Trophoblast cell (in vitro differentiated cells and primary cell): ENCODE measurements at regions not wholly inside any gene's neighbourhood (a gene's known extent, or its start where the extent isn't known, plus 50 kb on each side); places are given as distances from the start of the nearest gene placed in this dataset.

Experiments
- DNase-seq, 2 donors: peaks; one replicate each; pipeline ENCODE4 v3.0.0-alpha.2; 2016
- H2AFZ ChIP-seq: 2 replicates; pipeline ENCODE4 v1.6.1; 2013; ENCODE audit warnings: low read length, moderate library complexity, mild to moderate bottlenecking; ENCODE audit not compliant: insufficient read depth, poor library complexity
- H2AK5ac ChIP-seq: 2 replicates; pipeline ENCODE4 v1.6.1; 2013; ENCODE audit warnings: mild to moderate bottlenecking, low read length
- H2BK120ac ChIP-seq: 2 replicates; pipeline ENCODE4 v1.6.1; 2013; ENCODE audit warnings: low read length, mild to moderate bottlenecking, moderate library complexity; ENCODE audit not compliant: insufficient read depth, poor library complexity
- H2BK12ac ChIP-seq: 2 replicates; pipeline ENCODE4 v1.6.1; 2013; ENCODE audit warnings: mild to moderate bottlenecking, low read length, moderate library complexity
- H2BK5ac ChIP-seq: 2 replicates; pipeline ENCODE4 v1.6.1; 2013; ENCODE audit warnings: low read length, low read depth, moderate library complexity, mild to moderate bottlenecking; ENCODE audit not compliant: poor library complexity
- H3K14ac ChIP-seq: 2 replicates; pipeline ENCODE4 v1.6.1; 2013; ENCODE audit warnings: mild to moderate bottlenecking, low read length
- H3K18ac ChIP-seq: 2 replicates; pipeline ENCODE4 v1.6.1; 2013; ENCODE audit warnings: mild to moderate bottlenecking, low read length
- H3K23ac ChIP-seq: 2 replicates; pipeline ENCODE4 v1.6.1; 2013; ENCODE audit warnings: low read length
- H3K27ac ChIP-seq: 2 replicates; pipeline ENCODE4 v1.5.1; 2013; ENCODE audit warnings: low read depth, mild to moderate bottlenecking, inconsistent platforms, low read length, moderate library complexity
- H3K27me3 ChIP-seq: 2 replicates; pipeline ENCODE4 v1.6.1; 2013; ENCODE audit warnings: inconsistent platforms, mild to moderate bottlenecking, low read length, moderate library complexity; ENCODE audit not compliant: insufficient read depth
- H3K36me3 ChIP-seq, 2 experiments: 1 replicate in 1 of 2; 2 replicates in 1 of 2; pipeline ENCODE4 v1.6.1; 2013; ENCODE audit warnings: low read length in 2 of 2, mild to moderate bottlenecking in 2 of 2, moderate library complexity in 1 of 2; ENCODE audit not compliant: insufficient read depth in 2 of 2, control insufficient read depth in 1 of 2
- H3K4ac ChIP-seq: 2 replicates; pipeline ENCODE4 v1.6.1; 2013; ENCODE audit warnings: low read depth, mild to moderate bottlenecking, low read length, moderate library complexity
- H3K4me1 ChIP-seq, 2 experiments: 1 replicate in 1 of 2; 2 replicates in 1 of 2; pipeline ENCODE4 v1.6.1; 2013; ENCODE audit warnings: low read length in 2 of 2, mild to moderate bottlenecking in 2 of 2, moderate library complexity in 1 of 2; ENCODE audit not compliant: insufficient read depth in 2 of 2, control insufficient read depth in 1 of 2
- H3K4me2 ChIP-seq: 2 replicates; pipeline ENCODE4 v1.6.1; 2013; ENCODE audit warnings: inconsistent platforms, mild to moderate bottlenecking, low read length, moderate library complexity
- H3K4me3 ChIP-seq: 2 replicates; pipeline ENCODE4 v1.5.1; 2013; ENCODE audit warnings: mild to moderate bottlenecking, low read depth, low read length, inconsistent platforms
- H3K79me1 ChIP-seq: one replicate; pipeline ENCODE4 v1.6.1; 2013; ENCODE audit warnings: low read length
- H3K79me2 ChIP-seq: 2 replicates; pipeline ENCODE4 v1.6.1; 2013; ENCODE audit warnings: low read length, mild to moderate bottlenecking; ENCODE audit not compliant: control insufficient read depth, insufficient read depth, poor library complexity
- H3K9ac ChIP-seq: 2 replicates; pipeline ENCODE4 v1.6.1; 2013; ENCODE audit warnings: mild to moderate bottlenecking, low read length
- H3K9me3 ChIP-seq: 2 replicates; pipeline ENCODE4 v1.6.1; 2013; ENCODE audit warnings: low read depth, mild to moderate bottlenecking, control low read depth, inconsistent platforms, low read length; ENCODE audit not compliant: insufficient read depth
- H4K12ac ChIP-seq: 2 replicates; pipeline ENCODE4 v1.6.1; 2013; ENCODE audit warnings: low read depth, mild to moderate bottlenecking, low read length, moderate library complexity
- H4K8ac ChIP-seq: 2 replicates; pipeline ENCODE4 v1.6.1; 2013; ENCODE audit warnings: low read depth, mild to moderate bottlenecking, low read length, moderate library complexity
- H4K91ac ChIP-seq: one replicate; pipeline ENCODE4 v1.6.1; 2013; ENCODE audit warnings: low read depth, mild to moderate bottlenecking, low read length, moderate library complexity
- WGBS: extraction: QIAGEN DNeasy Blood & Tissue Kit; methylation state at CpG from one replicate; pipeline ENCODE4 v1.1.7; 2013; ENCODE audit warnings: missing lambda C conversion rate; ENCODE audit not compliant: insufficient read length, insufficient coverage; ENCODE audit errors: extremely low coverage; 5-methylcytosine and 5-hydroxymethylcytosine counted together

- H3K4me1 ChIP-seq: no peaks in the 10 kb centered on the region
- no peak overlapping the region for H2BK120ac ChIP-seq
- H3K79me1 ChIP-seq: no peaks in the 10 kb centered on the region
- no peak overlapping the region for H3K23ac ChIP-seq
- no peaks in the 10 kb centered on the region for H3K36me3 ChIP-seq
- H3K79me2 ChIP-seq: no peaks in the 10 kb centered on the region
- H2AFZ ChIP-seq: no peak overlapping the region
- H3K4me2 ChIP-seq: no peak overlapping the region
- no peak overlapping the region for H3K4ac ChIP-seq
- DNase-seq: no peak
- no peak overlapping the region for H2AK5ac ChIP-seq
- H3K9ac ChIP-seq: no peak overlapping the region
- H2BK5ac ChIP-seq: no peak overlapping the region
- peaks cover 3% of the 10 kb centered on the region for H3K9me3 ChIP-seq
- H3K27me3 ChIP-seq: no peaks in the 10 kb centered on the region
- no peak overlapping the region for H4K8ac ChIP-seq
- H2BK12ac ChIP-seq: no peak overlapping the region
- no peak overlapping the region for H3K14ac ChIP-seq
- H3K27ac ChIP-seq: no peak overlapping the region
- no peak overlapping the region for H4K91ac ChIP-seq
- no peak overlapping the region for H3K18ac ChIP-seq
- no peak overlapping the region for H3K4me3 ChIP-seq
- no peak overlapping the region for H4K12ac ChIP-seq
- no CpG with 5 or more reads among the region's 2 CpGs for WGBS
These were observed 58.2 kb downstream of the MYEOV start for GRCh38 chr11:69352166-69352565.

- Histone ChIP-seq H4K91ac (no peak overlapping the region), H3K36me3 (no peaks in the 10 kb centered on the region), H2AK5ac (no peak overlapping the region), H4K8ac (no peak overlapping the region), H2BK12ac (no peak overlapping the region), H3K4ac (no peak overlapping the region), H3K27ac (no peak overlapping the region), H3K9me3 (peaks cover 3% of the 10 kb centered on the region), H3K4me3 (no peak overlapping the region), H3K4me1 (no peaks in the 10 kb centered on the region), H3K18ac (no peak overlapping the region), H3K27me3 (no peaks in the 10 kb centered on the region), H3K14ac (no peak overlapping the region), H2BK120ac (no peak overlapping the region), H3K23ac (no peak overlapping the region), H3K9ac (no peak overlapping the region), H2BK5ac (no peak overlapping the region), H2AFZ (no peak overlapping the region), H3K4me2 (no peak overlapping the region), H3K79me1 (no peaks in the 10 kb centered on the region), H4K12ac (no peak overlapping the region), H3K79me2 (no peaks in the 10 kb centered on the region)
- no CpG with 5 or more reads among the region's 2 CpGs for WGBS
- peak; percentile 54 to 62 for DNase-seq
These were observed 58.9 kb downstream of the MYEOV start for GRCh38 chr11:69352715-69353319.

GRCh38 chr11:69353696-69354544, 60.0 kb downstream of the MYEOV start:
- Histone ChIP-seq H2BK120ac (no peak overlapping the region), H4K12ac (no peak overlapping the region), H3K4me2 (no peak overlapping the region), H4K91ac (no peak overlapping the region), H3K23ac (no peak overlapping the region), H3K9me3 (peaks cover 2% of the 10 kb centered on the region), H3K18ac (no peak overlapping the region), H3K4ac (no peak overlapping the region), H3K4me1 (no peaks in the 10 kb centered on the region), H3K4me3 (no peak overlapping the region), H2BK5ac (no peak overlapping the region), H3K14ac (no peak overlapping the region), H2AFZ (no peak overlapping the region), H4K8ac (no peak overlapping the region), H3K27me3 (no peaks in the 10 kb centered on the region), H3K9ac (no peak overlapping the region), H2AK5ac (no peak overlapping the region), H3K79me1 (no peaks in the 10 kb centered on the region), H3K36me3 (no peaks in the 10 kb centered on the region), H3K79me2 (no peaks in the 10 kb centered on the region), H2BK12ac (no peak overlapping the region), H3K27ac (no peak overlapping the region)
- DNase-seq: no peak
- no CpG with 5 or more reads among the region's 20 CpGs for WGBS

GRCh38 chr11:69354545-69354897, 60.6 kb downstream of the MYEOV start:
- no CpG with 5 or more reads among the region's 2 CpGs for WGBS
- Histone ChIP-seq H4K8ac (no peak overlapping the region), H4K12ac (no peak overlapping the region), H3K4me3 (no peak overlapping the region), H3K4me1 (no peaks in the 10 kb centered on the region), H3K4ac (no peak overlapping the region), H2BK120ac (no peak overlapping the region), H2BK12ac (no peak overlapping the region), H2BK5ac (no peak overlapping the region), H3K14ac (no peak overlapping the region), H3K23ac (no peak overlapping the region), H4K91ac (no peak overlapping the region), H3K4me2 (no peak overlapping the region), H3K18ac (no peak overlapping the region), H3K9me3 (peaks cover 2% of the 10 kb centered on the region), H3K9ac (no peak overlapping the region), H3K36me3 (no peaks in the 10 kb centered on the region), H2AK5ac (no peak overlapping the region), H3K79me1 (no peaks in the 10 kb centered on the region), H3K79me2 (no peaks in the 10 kb centered on the region), H3K27me3 (no peaks in the 10 kb centered on the region), H2AFZ (no peak overlapping the region), H3K27ac (no peak overlapping the region)
- DNase-seq: no peak
